ENCODE measurements at regions not wholly inside any gene's neighbourhood (a gene's known extent, or its start where the extent isn't known, plus 50 kb on each side); places are given as distances from the start of the nearest gene placed in this dataset.

DNA sequence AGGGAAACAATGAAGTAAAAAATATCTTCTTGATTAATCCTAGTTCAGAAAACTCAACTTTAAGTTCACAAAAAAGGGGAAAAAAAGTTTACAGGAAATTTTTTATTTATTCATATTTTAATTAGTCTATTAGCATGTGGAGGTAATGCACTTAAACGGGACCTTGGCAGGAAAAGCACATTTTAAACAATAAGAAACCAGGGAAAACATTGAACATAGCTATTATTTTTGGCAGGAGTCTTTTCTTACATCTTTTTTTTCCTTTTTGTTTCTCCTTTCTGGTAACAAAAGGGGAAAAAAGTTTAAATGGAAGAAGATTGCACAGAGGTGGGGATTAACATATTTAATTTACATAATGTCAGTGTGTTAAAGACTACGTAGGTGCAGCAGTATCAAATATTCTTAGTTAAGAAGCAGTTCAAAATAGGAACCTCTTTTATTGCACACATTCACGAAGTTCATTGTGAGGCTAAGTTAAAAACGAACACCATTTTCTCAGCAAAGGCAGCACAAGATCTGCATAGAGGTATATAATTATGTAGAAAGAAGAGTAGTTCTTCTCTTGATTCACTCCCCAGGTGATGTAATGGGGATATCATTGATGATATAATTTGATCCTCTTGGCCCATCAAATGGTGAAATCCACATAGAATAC, 940.5 kb downstream of the CDH11 start:
- Mint-ChIP-seq H3K4me1 (ENCODE audit: low read depth) (peaks cover 17% of the 10 kb centered on the region), H3K4me3 (no peak overlapping the region), H3K27me3 (ENCODE audit: insufficient read depth) (no peaks in the 10 kb centered on the region), H3K9me3 (peaks cover 23% of the 10 kb centered on the region), H3K27ac (no peak overlapping the region), H3K36me3 (ENCODE audit: low read depth) (peaks cover 14% of the 10 kb centered on the region)
- TF ChIP-seq, protein P1, sequence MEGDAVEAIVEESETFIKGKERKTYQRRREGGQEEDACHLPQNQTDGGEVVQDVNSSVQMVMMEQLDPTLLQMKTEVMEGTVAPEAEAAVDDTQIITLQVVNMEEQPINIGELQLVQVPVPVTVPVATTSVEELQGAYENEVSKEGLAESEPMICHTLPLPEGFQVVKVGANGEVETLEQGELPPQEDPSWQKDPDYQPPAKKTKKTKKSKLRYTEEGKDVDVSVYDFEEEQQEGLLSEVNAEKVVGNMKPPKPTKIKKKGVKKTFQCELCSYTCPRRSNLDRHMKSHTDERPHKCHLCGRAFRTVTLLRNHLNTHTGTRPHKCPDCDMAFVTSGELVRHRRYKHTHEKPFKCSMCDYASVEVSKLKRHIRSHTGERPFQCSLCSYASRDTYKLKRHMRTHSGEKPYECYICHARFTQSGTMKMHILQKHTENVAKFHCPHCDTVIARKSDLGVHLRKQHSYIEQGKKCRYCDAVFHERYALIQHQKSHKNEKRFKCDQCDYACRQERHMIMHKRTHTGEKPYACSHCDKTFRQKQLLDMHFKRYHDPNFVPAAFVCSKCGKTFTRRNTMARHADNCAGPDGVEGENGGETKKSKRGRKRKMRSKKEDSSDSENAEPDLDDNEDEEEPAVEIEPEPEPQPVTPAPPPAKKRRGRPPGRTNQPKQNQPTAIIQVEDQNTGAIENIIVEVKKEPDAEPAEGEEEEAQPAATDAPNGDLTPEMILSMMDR (IDR thresholded peaks at IDR 0.05) = no peak
- DNase-seq = no peak

DNA sequence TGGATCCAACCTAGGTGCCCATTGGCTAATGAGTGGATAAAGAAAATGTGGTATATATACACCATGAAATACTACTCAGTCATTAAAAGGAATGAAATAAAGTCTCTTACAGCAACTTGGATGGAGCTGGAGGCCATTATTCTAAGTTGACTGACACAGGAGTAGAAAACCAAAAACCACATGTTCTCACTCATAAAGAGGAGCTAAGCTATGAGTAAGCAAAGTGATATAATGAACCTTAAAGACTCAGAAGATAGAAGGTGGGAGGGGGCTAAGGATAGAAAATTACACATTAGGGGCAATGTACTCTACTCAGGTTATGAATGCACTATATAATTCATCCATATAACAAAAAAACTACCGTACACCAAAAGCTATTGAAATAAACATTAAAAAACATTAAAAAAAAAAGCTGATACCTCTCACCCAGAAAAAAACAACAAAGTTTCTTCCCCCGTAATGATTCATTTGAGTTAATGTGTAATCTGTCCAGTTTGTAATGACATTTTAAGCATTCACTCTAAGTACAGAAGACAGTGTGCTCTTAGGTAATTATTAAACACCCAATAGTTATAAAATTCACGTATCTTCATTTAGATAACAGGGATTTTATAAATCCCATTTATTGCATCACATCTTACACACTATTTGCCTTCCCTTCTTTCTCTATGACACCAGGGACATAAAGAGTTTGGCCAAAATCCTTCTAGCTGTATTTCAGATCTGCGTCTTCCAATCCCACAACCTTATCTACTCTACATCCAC, 941.5 kb downstream of the CDH11 start:
- Mint-ChIP-seq H3K4me3 (no peak overlapping the region), H3K27ac (no peak overlapping the region), H3K36me3 (ENCODE audit: low read depth) (peaks cover 14% of the 10 kb centered on the region), H3K27me3 (ENCODE audit: insufficient read depth) (no peaks in the 10 kb centered on the region), H3K4me1 (ENCODE audit: low read depth) (peaks cover 17% of the 10 kb centered on the region), H3K9me3 (peaks cover 23% of the 10 kb centered on the region)
- DNase-seq = no peak
- TF ChIP-seq, protein P1 (IDR thresholded peaks at IDR 0.05) = no peak

DNA sequence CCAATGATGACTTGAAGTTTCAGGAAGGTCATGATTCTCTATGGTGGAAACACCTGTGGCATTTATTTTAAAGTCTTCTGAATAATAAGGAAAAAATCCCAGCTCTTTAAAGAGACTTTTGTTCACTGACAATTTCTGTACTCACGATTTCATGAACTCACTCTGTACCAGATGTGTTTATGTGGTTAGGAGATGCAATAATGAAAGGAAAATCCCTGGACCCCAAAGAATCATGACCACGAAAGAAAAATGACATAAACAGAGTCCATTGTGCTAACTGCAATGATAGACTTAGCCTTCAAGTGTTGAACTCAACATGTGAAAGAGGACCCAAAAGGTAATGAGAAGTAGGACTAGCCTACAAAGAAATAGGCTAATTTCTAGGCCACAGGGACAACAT, 947.5 kb downstream of the CDH11 start:
- no peak for DNase-seq
- Mint-ChIP-seq H3K4me1 (ENCODE audit: low read depth) (no peaks in the 10 kb centered on the region), H3K27me3 (ENCODE audit: insufficient read depth) (no peaks in the 10 kb centered on the region; the same call in 1 of the 2 replicates), H3K4me3 (no peak overlapping the region), H3K36me3 (ENCODE audit: low read depth) (peaks cover 14% of the 10 kb centered on the region), H3K9me3 (peaks cover 23% of the 10 kb centered on the region), H3K27ac (no peak overlapping the region)
- TF ChIP-seq, protein P1 (IDR thresholded peaks at IDR 0.05) = no peak

GRCh38 chr16:64172652-64173051, 949.2 kb downstream of the CDH11 start:
- no peaks in the 10 kb centered on the region for H3K4me1 Mint-ChIP-seq (ENCODE audit: low read depth)
- TF ChIP-seq, protein P1 (IDR thresholded peaks at IDR 0.05) = no peak
- no peak for DNase-seq
- no peak overlapping the region for H3K27ac Mint-ChIP-seq
- no peak overlapping the region for H3K4me3 Mint-ChIP-seq
- H3K27me3 Mint-ChIP-seq (ENCODE audit: insufficient read depth) = no peaks in the 10 kb centered on the region; the same call in 1 of the 2 replicates
- peaks cover 5% of the 10 kb centered on the region for H3K36me3 Mint-ChIP-seq (ENCODE audit: low read depth)
- H3K9me3 Mint-ChIP-seq = peaks cover 6% of the 10 kb centered on the region

DNA sequence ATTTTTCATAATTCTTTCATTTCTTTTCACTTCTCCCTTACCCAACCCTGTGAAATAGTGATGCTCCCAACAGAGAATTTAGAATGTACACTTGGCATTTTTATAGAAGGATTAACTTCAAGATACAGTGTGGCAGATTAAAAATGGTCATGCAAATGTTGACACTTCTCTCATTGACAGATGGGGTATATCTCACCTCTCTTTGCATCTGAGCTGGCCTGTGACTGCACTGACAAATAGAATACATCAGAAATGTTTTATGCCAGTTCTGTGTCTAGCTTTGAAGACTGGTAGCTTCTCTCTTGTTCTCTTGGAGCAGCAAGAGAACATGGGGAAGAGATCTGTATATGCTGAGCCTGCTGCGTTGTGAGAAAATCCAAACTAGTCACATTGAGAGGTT, 949.6 kb downstream of the CDH11 start:
- Mint-ChIP-seq H3K4me3 (no peak overlapping the region), H3K36me3 (ENCODE audit: low read depth) (peaks cover 1% of the 10 kb centered on the region), H3K27ac (no peak overlapping the region), H3K4me1 (ENCODE audit: low read depth) (no peaks in the 10 kb centered on the region), H3K27me3 (ENCODE audit: insufficient read depth) (no peaks in the 10 kb centered on the region; the same call in 1 of the 2 replicates), H3K9me3 (peaks cover 2% of the 10 kb centered on the region)
- TF ChIP-seq, protein P1 (IDR thresholded peaks at IDR 0.05) = no peak
- no peak for DNase-seq

Measured in HFFc6 (cell line).